HCT116 (cell line): ENCODE measurements at regions not wholly inside any gene's neighbourhood (a gene's known extent, or its start where the extent isn't known, plus 50 kb on each side); places are given as distances from the start of the nearest gene placed in this dataset.

Experiments
- ATAC-seq: fragments of 200-7000 bp; cut with Tn5 transposase; 2 replicates; pipeline ENCODE4 v1.9.1; 2020; ENCODE audit warnings: mild to moderate bottlenecking, moderate library complexity
- BruUV-seq: library from RNA; stranded (reverse); fragments of 400-500 nt; replicated peaks from 2 replicates; lab custom pipeline; 2021; lab: Mats Ljungman, UMichigan
- CTCF ChIA-PET: fragments of 300-600 bp; sonication (Branson Sonifier 250); formaldehyde crosslinking; loops from one replicate; lab custom pipeline; 2021; ENCODE audit warnings: antibody characterized with exemption; lab: Charles Lee
- POLR2A ChIA-PET: fragments of 300-600, 350-600 bp; sonication (Branson Sonifier 250); formaldehyde crosslinking; loops from one replicate; lab custom pipeline; 2021; ENCODE audit warnings: antibody characterized with exemption; lab: Charles Lee
- RAD21 ChIA-PET, 2 experiments: fragments of 300-600 bp; sonication (Branson Sonifier 250); formaldehyde crosslinking; loops; one replicate each; lab custom pipeline; 2023; ENCODE audit warnings: low total read pairs in 2 of 2; ENCODE audit not compliant: uncharacterized antibody in 2 of 2, unreplicated experiment in 2 of 2, low non-redundant PET in 1 of 2; lab: Charles Lee
- DNase-seq: peaks from one replicate; pipeline ENCODE4 v3.0.0-alpha.2; 2010; ENCODE audit warnings: low read depth, low spot score
- H2AFZ ChIP-seq: fragments of 200-600 bp; shearing (Covaris generic), sonication (generic); 2 replicates; pipeline ENCODE4 v1.6.1; 2017; ENCODE audit warnings: low read depth, mixed run types, mixed read lengths, antibody characterized with exemption, low read length; ENCODE audit not compliant: poor library complexity, severe bottlenecking
- H3K27ac ChIP-seq: 2 replicates; pipeline ENCODE4 v1.5.1; 2012; ENCODE audit warnings: low read depth, low read length
- H3K27me3 ChIP-seq: fragments of 200-600 bp; sonication (generic); 2 replicates; pipeline ENCODE4 v1.6.1; 2016; ENCODE audit warnings: mixed run types, low read length, mixed read lengths; ENCODE audit not compliant: insufficient read depth
- H3K36me3 ChIP-seq, 2 experiments: fragments of 200-500 bp in 1 of 2; fragments of 200-600 bp in 1 of 2; sonication (Bioruptor generic) in 1 of 2; sonication (generic) in 1 of 2; 2 replicates each; pipeline versions ENCODE4 v1.5.1 to v1.6.1; 2014 to 2016; ENCODE audit warnings: low read length in 2 of 2, inconsistent platforms in 1 of 2, mixed read lengths in 1 of 2, mixed run types in 1 of 2; ENCODE audit not compliant: insufficient read depth in 2 of 2, control insufficient read depth in 1 of 2
- H3K4me1 ChIP-seq, 2 experiments: fragments of 200-600 bp in 1 of 2; sonication (generic) in 1 of 2; 2 replicates each; pipeline versions ENCODE4 v1.5.1 to v1.6.1; 2012 to 2017; ENCODE audit warnings: low read length in 2 of 2, inconsistent platforms in 1 of 2, mild to moderate bottlenecking in 1 of 2, mixed read lengths in 1 of 2, mixed run types in 1 of 2, moderate library complexity in 1 of 2; ENCODE audit not compliant: insufficient read depth in 2 of 2, control insufficient read depth in 1 of 2
- H3K4me2 ChIP-seq: fragments of 200-600 bp; sonication (generic); 2 replicates; pipeline ENCODE4 v1.6.1; 2017; ENCODE audit warnings: mixed run types, low read length, mixed read lengths
- H3K4me3 ChIP-seq, 2 experiments: fragments of 200-600 bp in 1 of 2; sonication (generic) in 1 of 2; replicated peaks in 1 of 2; 2 replicates each; pipeline ENCODE4 v1.5.1; 2011 to 2016; ENCODE audit warnings: low read length in 2 of 2, control low read depth in 1 of 2, low read depth in 1 of 2, mild to moderate bottlenecking in 1 of 2, mixed read lengths in 1 of 2, mixed run types in 1 of 2
- H3K79me2 ChIP-seq: fragments of 200-600 bp; sonication (generic); 2 replicates; pipeline ENCODE4 v1.6.1; 2017; ENCODE audit warnings: mild to moderate bottlenecking, mixed run types, low read length, moderate library complexity, mixed read lengths; ENCODE audit not compliant: insufficient read depth
- H3K9ac ChIP-seq: fragments of 200-600 bp; sonication (generic); 2 replicates; pipeline ENCODE4 v1.6.1; 2016; ENCODE audit warnings: low read length, mixed read lengths
- H3K9me2 ChIP-seq: fragments of 200-600 bp; sonication (generic), shearing (Covaris generic); 2 replicates; pipeline ENCODE4 v1.6.1; 2017; ENCODE audit warnings: mixed run types, mild to moderate bottlenecking, moderate library complexity; ENCODE audit not compliant: insufficient read depth
- H3K9me3 ChIP-seq, 2 experiments: fragments of 200-500 bp in 1 of 2; fragments of 200-600 bp in 1 of 2; sonication (Bioruptor generic) in 1 of 2; sonication (generic) in 1 of 2; 2 replicates each; pipeline ENCODE4 v1.6.1; 2014 to 2017; ENCODE audit warnings: low read length in 2 of 2, mixed read lengths in 2 of 2, inconsistent platforms in 1 of 2, low read depth in 1 of 2, mild to moderate bottlenecking in 1 of 2, mixed run types in 1 of 2, moderate library complexity in 1 of 2; ENCODE audit not compliant: control insufficient read depth in 1 of 2, insufficient read depth in 1 of 2
- H4K20me1 ChIP-seq: fragments of 200-600 bp; sonication (generic), shearing (Covaris generic); 2 replicates; pipeline ENCODE4 v1.6.1; 2017; ENCODE audit warnings: mixed run types, mild to moderate bottlenecking, moderate library complexity; ENCODE audit not compliant: insufficient read depth
- CBX3 ChIP-seq: IDR thresholded peaks from 2 replicates; pipeline ENCODE4 v1.6.1; 2012; ENCODE audit warnings: low read depth
- EGR1 ChIP-seq: IDR thresholded peaks from 2 replicates; pipeline ENCODE4 v1.6.1; 2012; ENCODE audit warnings: low read depth
- ELF1 ChIP-seq: IDR thresholded peaks from 2 replicates; pipeline ENCODE4 v1.6.1; 2012; ENCODE audit warnings: low read depth, borderline replicate concordance
- EZH2 ChIP-seq: fragments of 200-600 bp; sonication (generic); IDR thresholded peaks from 2 replicates; pipeline ENCODE4 v1.6.1; 2017; ENCODE audit warnings: antibody characterized with exemption, mixed run types
- EZH2phosphoT487 ChIP-seq: fragments of 200-600 bp; IDR thresholded peaks from 2 replicates; pipeline ENCODE4 v1.6.1; 2018; ENCODE audit warnings: antibody characterized with exemption, borderline replicate concordance
- FOSL1 ChIP-seq: IDR thresholded peaks from 2 replicates; pipeline ENCODE4 v1.6.1; 2012; ENCODE audit warnings: low read depth
- JUND ChIP-seq: IDR thresholded peaks from 2 replicates; pipeline ENCODE4 v1.6.1; 2012
- POLR2A ChIP-seq: IDR thresholded peaks from 2 replicates; pipeline ENCODE4 v1.7.0; 2011; ENCODE audit warnings: borderline replicate concordance; ENCODE audit not compliant: insufficient read depth, insufficient read length; ENCODE audit errors: extremely low read depth
- RAD21 ChIP-seq: IDR thresholded peaks from 2 replicates; pipeline ENCODE4 v1.6.1; 2012; ENCODE audit warnings: low read depth, mild to moderate bottlenecking
- REST ChIP-seq: IDR thresholded peaks from 2 replicates; pipeline ENCODE4 v1.6.1; 2012; ENCODE audit warnings: low read depth
- SP1 ChIP-seq: IDR thresholded peaks from 2 replicates; pipeline ENCODE4 v1.6.1; 2012; ENCODE audit warnings: low read depth
- SRF ChIP-seq: IDR thresholded peaks from 2 replicates; pipeline ENCODE4 v1.6.1; 2012; ENCODE audit warnings: low read depth
- TCF7L2 ChIP-seq: IDR thresholded peaks from 2 replicates; pipeline ENCODE4 v1.7.0; 2011; ENCODE audit warnings: borderline replicate concordance, inconsistent platforms; ENCODE audit not compliant: insufficient read depth, insufficient read length; ENCODE audit errors: extremely low read depth
- ZBTB33 ChIP-seq: IDR thresholded peaks from 2 replicates; pipeline ENCODE4 v1.6.1; 2011; ENCODE audit warnings: mild to moderate bottlenecking, low read length, moderate library complexity; ENCODE audit not compliant: insufficient replicate concordance; ENCODE audit errors: extremely low read depth
- ZFX ChIP-seq: fragments of 450-650 bp; IDR thresholded peaks from 2 replicates; pipeline ENCODE4 v1.6.1; 2017
- ZNF274 ChIP-seq: fragments of 200-500 bp; sonication (Bioruptor generic); IDR thresholded peaks from 2 replicates; pipeline ENCODE4 v1.6.1; 2014; ENCODE audit warnings: mild to moderate bottlenecking, low read depth, low read length, inconsistent platforms
- intact Hi-C: fragments of 100-400 bp; cut with micrococcal nuclease; formaldehyde crosslinking; loops from 2 replicates; pipeline ENCODE4 v1.10.0; 2022
- TF ChIP-seq, protein P1 (sequence below): IDR thresholded peaks from 2 replicates; pipeline ENCODE4 v1.6.1; 2012

DNA sequence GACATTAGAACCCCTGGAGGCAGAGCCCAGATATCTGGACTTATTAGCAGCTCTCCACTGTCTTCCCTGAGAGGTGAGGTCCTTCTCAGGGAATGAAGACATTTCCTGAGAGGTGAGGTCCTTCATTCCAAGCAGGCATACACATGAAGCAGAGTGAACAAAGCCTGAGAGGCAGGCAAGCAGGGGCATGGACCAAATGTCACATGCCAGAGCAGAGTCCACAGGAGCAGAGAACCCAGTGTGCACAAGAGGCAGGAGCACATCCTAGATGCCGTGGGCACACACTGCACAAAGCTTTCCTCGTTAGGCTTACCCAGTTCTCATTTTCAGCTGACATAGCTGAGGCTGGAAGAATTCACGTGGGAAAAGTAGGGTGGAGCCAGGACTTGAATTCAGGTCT is 759.9 kb upstream of the HS6ST1 start:
- intact Hi-C loops = no loop called here
- H3K4me2 ChIP-seq = no peak overlapping the region
- TF ChIP-seq ELF1 (no peak), CBX3 (no peak), EGR1 (no peak), EZH2phosphoT487 (no peak), ZNF274 (no peak), SRF (no peak), REST (no peak), FOSL1 (no peak), JUND (no peak), SP1 (no peak), EZH2 (no peak), POLR2A (no peak), TCF7L2 (no peak), ZFX (no peak), ZBTB33 (no peak), RAD21 (no peak)
- TF ChIP-seq, protein P1, sequence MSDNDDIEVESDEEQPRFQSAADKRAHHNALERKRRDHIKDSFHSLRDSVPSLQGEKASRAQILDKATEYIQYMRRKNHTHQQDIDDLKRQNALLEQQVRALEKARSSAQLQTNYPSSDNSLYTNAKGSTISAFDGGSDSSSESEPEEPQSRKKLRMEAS = no peak
- BruUV-seq = no TSS peak
- no peak overlapping the region for H2AFZ ChIP-seq
- no peak overlapping the region for H3K4me3 ChIP-seq
- no peaks in the 10 kb centered on the region for H3K79me2 ChIP-seq
- no peaks in the 10 kb centered on the region for H3K36me3 ChIP-seq
- ChIA-PET RAD21 (no interaction called here), POLR2A (no interaction called here), CTCF (no interaction called here)
- H3K27me3 ChIP-seq = peaks cover 48% of the 10 kb centered on the region
- H3K9me3 ChIP-seq = no peaks in the 10 kb centered on the region
- ATAC-seq (no peak), DNase-seq (no peak)
- no peaks in the 10 kb centered on the region for H4K20me1 ChIP-seq
- no peaks in the 10 kb centered on the region for H3K4me1 ChIP-seq
- H3K9ac ChIP-seq = no peak overlapping the region
- H3K9me2 ChIP-seq = no peaks in the 10 kb centered on the region
- no peak overlapping the region for H3K27ac ChIP-seq
